ENCODE measurements at regions not wholly inside any gene's neighbourhood (a gene's known extent, or its start where the extent isn't known, plus 50 kb on each side); places are given as distances from the start of the nearest gene placed in this dataset.

- H3K4me3 ChIP-seq (ENCODE audit: low read depth in 1 of 3, low read length in 3 of 3): no peak overlapping the region
- H3K36me3 ChIP-seq (ENCODE audit: control insufficient read depth in 4 of 4, insufficient read depth in 3 of 4, low read depth in 1 of 4, low read length in 3 of 4): no peaks in the 10 kb centered on the region
- H3K9me3 ChIP-seq (ENCODE audit: control insufficient read depth in 4 of 4, low read length in 3 of 4): no peaks in the 10 kb centered on the region
- TF ChIP-seq TAF1 (conservative IDR thresholded peaks at IDR 0.05) (no peak), CTCF (IDR thresholded peaks at IDR 0.05; ENCODE audit: low read depth, low read length, missing input control) (no peak), NR2F2 (IDR thresholded peaks at IDR 0.05) (no peak), ATF3 (IDR thresholded peaks at IDR 0.05) (no peak), RAD21 (IDR thresholded peaks at IDR 0.05) (no peak)
- no peaks in the 10 kb centered on the region for H3K27me3 ChIP-seq (ENCODE audit: control insufficient read depth in 4 of 4, insufficient read depth in 4 of 4, low read length in 3 of 4)
- no peak for DNase-seq (ENCODE audit: low spot score)
- peaks cover 0 to 2% (median 0%) of the 10 kb centered on the region in 4 donors for H3K4me1 ChIP-seq (ENCODE audit: control insufficient read depth in 4 of 4, insufficient read depth in 4 of 4, low read length in 3 of 4)
- H3K9ac ChIP-seq (ENCODE audit: low read depth in 1 of 2, low read length in 2 of 2): no peak overlapping the region
- no peak overlapping the region for H3K27ac ChIP-seq (ENCODE audit: low read depth in 1 of 2, low read length in 2 of 2)
- 76% methylated on average over 13 of the region's 13 CpGs for WGBS
Observed at GRCh38 chr5:173833196-173833985, 54.8 kb upstream of the CPEB4 start.

DNA sequence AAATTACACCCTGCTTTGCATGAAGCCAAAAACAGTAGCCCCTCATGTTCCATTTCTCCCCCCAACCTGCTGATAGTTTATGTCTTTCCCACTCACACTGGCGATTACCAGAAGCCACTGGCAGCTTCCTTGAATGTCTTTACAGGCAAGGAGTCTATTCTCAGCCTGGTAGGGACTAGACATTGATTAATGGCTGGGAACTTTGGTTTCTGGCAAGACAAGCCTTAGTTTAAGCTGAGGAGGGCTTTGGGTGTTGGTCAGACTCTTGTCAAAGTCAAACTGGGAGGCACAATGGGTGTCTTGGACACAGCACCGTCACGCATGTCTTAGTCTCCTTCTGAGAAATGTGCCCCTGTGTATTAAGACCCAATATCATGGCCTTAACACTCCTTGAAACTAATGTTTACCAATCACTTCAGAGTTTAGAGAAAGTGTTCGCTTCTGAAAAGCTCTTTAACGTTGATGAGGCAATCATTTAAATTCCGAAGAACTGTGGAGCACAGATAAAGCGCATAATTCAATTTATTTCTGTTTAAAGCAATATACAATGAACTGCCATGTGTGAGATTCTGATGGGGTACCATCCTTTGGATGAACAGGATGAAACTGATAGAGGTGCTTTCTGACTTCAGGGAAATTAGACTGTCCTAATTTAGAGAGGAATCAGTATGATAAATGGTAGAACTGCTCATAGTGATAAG lies 53.9 kb upstream of the CPEB4 start:
- no peak overlapping the region for H3K9ac ChIP-seq (ENCODE audit: low read depth in 1 of 2, low read length in 2 of 2)
- DNase-seq (ENCODE audit: low spot score): no peak
- TF ChIP-seq TAF1 (conservative IDR thresholded peaks at IDR 0.05) (no peak), RXRA (IDR thresholded peaks at IDR 0.05) (no peak), HNF4A (conservative IDR thresholded peaks at IDR 0.05) (no peak), FOXA1 (IDR thresholded peaks at IDR 0.05) (no peak), RAD21 (IDR thresholded peaks at IDR 0.05) (no peak), YY1 (IDR thresholded peaks at IDR 0.05) (no peak), CTCF (IDR thresholded peaks at IDR 0.05; ENCODE audit: low read depth, low read length, missing input control) (no peak)
- TF ChIP-seq, protein P1, sequence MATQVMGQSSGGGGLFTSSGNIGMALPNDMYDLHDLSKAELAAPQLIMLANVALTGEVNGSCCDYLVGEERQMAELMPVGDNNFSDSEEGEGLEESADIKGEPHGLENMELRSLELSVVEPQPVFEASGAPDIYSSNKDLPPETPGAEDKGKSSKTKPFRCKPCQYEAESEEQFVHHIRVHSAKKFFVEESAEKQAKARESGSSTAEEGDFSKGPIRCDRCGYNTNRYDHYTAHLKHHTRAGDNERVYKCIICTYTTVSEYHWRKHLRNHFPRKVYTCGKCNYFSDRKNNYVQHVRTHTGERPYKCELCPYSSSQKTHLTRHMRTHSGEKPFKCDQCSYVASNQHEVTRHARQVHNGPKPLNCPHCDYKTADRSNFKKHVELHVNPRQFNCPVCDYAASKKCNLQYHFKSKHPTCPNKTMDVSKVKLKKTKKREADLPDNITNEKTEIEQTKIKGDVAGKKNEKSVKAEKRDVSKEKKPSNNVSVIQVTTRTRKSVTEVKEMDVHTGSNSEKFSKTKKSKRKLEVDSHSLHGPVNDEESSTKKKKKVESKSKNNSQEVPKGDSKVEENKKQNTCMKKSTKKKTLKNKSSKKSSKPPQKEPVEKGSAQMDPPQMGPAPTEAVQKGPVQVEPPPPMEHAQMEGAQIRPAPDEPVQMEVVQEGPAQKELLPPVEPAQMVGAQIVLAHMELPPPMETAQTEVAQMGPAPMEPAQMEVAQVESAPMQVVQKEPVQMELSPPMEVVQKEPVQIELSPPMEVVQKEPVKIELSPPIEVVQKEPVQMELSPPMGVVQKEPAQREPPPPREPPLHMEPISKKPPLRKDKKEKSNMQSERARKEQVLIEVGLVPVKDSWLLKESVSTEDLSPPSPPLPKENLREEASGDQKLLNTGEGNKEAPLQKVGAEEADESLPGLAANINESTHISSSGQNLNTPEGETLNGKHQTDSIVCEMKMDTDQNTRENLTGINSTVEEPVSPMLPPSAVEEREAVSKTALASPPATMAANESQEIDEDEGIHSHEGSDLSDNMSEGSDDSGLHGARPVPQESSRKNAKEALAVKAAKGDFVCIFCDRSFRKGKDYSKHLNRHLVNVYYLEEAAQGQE (IDR thresholded peaks at IDR 0.05): no peak
- peaks cover 0 to 2% (median 0%) of the 10 kb centered on the region in 4 donors for H3K4me1 ChIP-seq (ENCODE audit: control insufficient read depth in 4 of 4, insufficient read depth in 4 of 4, low read length in 3 of 4)
- H3K4me3 ChIP-seq (ENCODE audit: low read depth in 1 of 3, low read length in 3 of 3): no peak overlapping the region
- no peaks in the 10 kb centered on the region for H3K9me3 ChIP-seq (ENCODE audit: control insufficient read depth in 4 of 4, low read length in 3 of 4)
- no peaks in the 10 kb centered on the region for H3K27me3 ChIP-seq (ENCODE audit: control insufficient read depth in 4 of 4, insufficient read depth in 4 of 4, low read length in 3 of 4)
- no peaks in the 10 kb centered on the region for H3K36me3 ChIP-seq (ENCODE audit: control insufficient read depth in 4 of 4, insufficient read depth in 3 of 4, low read depth in 1 of 4, low read length in 3 of 4)
- WGBS: 85% methylated on average over 7 of the region's 7 CpGs
- no peak overlapping the region for H3K27ac ChIP-seq (ENCODE audit: low read depth in 1 of 2, low read length in 2 of 2)

All from liver (tissue), 8 donors.